ENCODE measurements at regions not wholly inside any gene's neighbourhood (a gene's known extent, or its start where the extent isn't known, plus 50 kb on each side); places are given as distances from the start of the nearest gene placed in this dataset.

- Histone ChIP-seq H3K27me3 (ENCODE audit: insufficient read depth, low read length) (no peaks in the 10 kb centered on the region), H3K9me3 (ENCODE audit: low read length) (no peaks in the 10 kb centered on the region), H2AFZ (ENCODE audit: low read length) (no peak overlapping the region), H3K4me3 (ENCODE audit: low read depth, low read length, poor library complexity, severe bottlenecking) (no peak overlapping the region), H3K9me2 (ENCODE audit: low read depth, low read length) (no peaks in the 10 kb centered on the region), H3K9ac (ENCODE audit: low read length) (no peak overlapping the region), H3K4me2 (ENCODE audit: low read length) (no peak overlapping the region), H3K79me2 (ENCODE audit: insufficient read depth, low read length) (no peaks in the 10 kb centered on the region), H4K20me1 (ENCODE audit: insufficient read depth, low read length) (no peaks in the 10 kb centered on the region), H3F3A (ENCODE audit: insufficient read depth, low read length) (no peaks in the 10 kb centered on the region), H3K36me3 (ENCODE audit: insufficient read depth, low read length) (no peaks in the 10 kb centered on the region), H3K4me1 (ENCODE audit: insufficient read depth, low read length, severe bottlenecking) (no peaks in the 10 kb centered on the region), H3K27ac (ENCODE audit: low read depth, low read length, poor library complexity, severe bottlenecking) (no peak overlapping the region)
- TF ChIP-seq EZH2 (IDR thresholded peaks at IDR 0.05; ENCODE audit: borderline replicate concordance, low read length): no peak
- no peak for TF ChIP-seq CTCF (IDR thresholded peaks at IDR 0.05; ENCODE audit: low read length)
These were observed 438.2 kb downstream of the BUD13 start for GRCh38 chr11:116334596-116334995.

GRCh38 chr11:116333001-116333535, 439.7 kb downstream of the BUD13 start:
- Histone ChIP-seq H3K4me3 (ENCODE audit: low read depth, low read length, poor library complexity, severe bottlenecking) (no peak overlapping the region), H3K9me3 (ENCODE audit: low read length) (no peaks in the 10 kb centered on the region), H3K4me1 (ENCODE audit: insufficient read depth, low read length, severe bottlenecking) (no peaks in the 10 kb centered on the region), H2AFZ (ENCODE audit: low read length) (no peak overlapping the region), H3K9ac (ENCODE audit: low read length) (no peak overlapping the region), H3K36me3 (ENCODE audit: insufficient read depth, low read length) (no peaks in the 10 kb centered on the region), H3K9me2 (ENCODE audit: low read depth, low read length) (no peaks in the 10 kb centered on the region), H3K4me2 (ENCODE audit: low read length) (no peak overlapping the region), H3K79me2 (ENCODE audit: insufficient read depth, low read length) (no peaks in the 10 kb centered on the region), H3K27me3 (ENCODE audit: insufficient read depth, low read length) (no peaks in the 10 kb centered on the region), H3F3A (ENCODE audit: insufficient read depth, low read length) (no peaks in the 10 kb centered on the region), H4K20me1 (ENCODE audit: insufficient read depth, low read length) (no peaks in the 10 kb centered on the region), H3K27ac (ENCODE audit: low read depth, low read length, poor library complexity, severe bottlenecking) (no peak overlapping the region)
- no peak for TF ChIP-seq EZH2 (IDR thresholded peaks at IDR 0.05; ENCODE audit: borderline replicate concordance, low read length)
- no peak for TF ChIP-seq CTCF (IDR thresholded peaks at IDR 0.05; ENCODE audit: low read length)

- Histone ChIP-seq H3K79me2 (ENCODE audit: insufficient read depth, low read length) (no peaks in the 10 kb centered on the region), H3K9me3 (ENCODE audit: low read length) (no peaks in the 10 kb centered on the region), H3F3A (ENCODE audit: insufficient read depth, low read length) (no peaks in the 10 kb centered on the region), H3K4me2 (ENCODE audit: low read length) (no peak overlapping the region), H2AFZ (ENCODE audit: low read length) (no peak overlapping the region), H3K4me1 (ENCODE audit: insufficient read depth, low read length, severe bottlenecking) (no peaks in the 10 kb centered on the region), H3K27me3 (ENCODE audit: insufficient read depth, low read length) (no peaks in the 10 kb centered on the region), H3K36me3 (ENCODE audit: insufficient read depth, low read length) (no peaks in the 10 kb centered on the region), H3K27ac (ENCODE audit: low read depth, low read length, poor library complexity, severe bottlenecking) (no peak overlapping the region), H3K9me2 (ENCODE audit: low read depth, low read length) (no peaks in the 10 kb centered on the region), H4K20me1 (ENCODE audit: insufficient read depth, low read length) (no peaks in the 10 kb centered on the region), H3K4me3 (ENCODE audit: low read depth, low read length, poor library complexity, severe bottlenecking) (no peak overlapping the region), H3K9ac (ENCODE audit: low read length) (no peak overlapping the region)
- TF ChIP-seq EZH2 (IDR thresholded peaks at IDR 0.05; ENCODE audit: borderline replicate concordance, low read length) (no peak), CTCF (IDR thresholded peaks at IDR 0.05; ENCODE audit: low read length) (no peak)
These were observed 440.4 kb downstream of the BUD13 start for GRCh38 chr11:116332391-116332790.

All from OCI-LY1 (cell line).